Endodermal cell (in vitro differentiated cells): ENCODE measurements at regions not wholly inside any gene's neighbourhood (a gene's known extent, or its start where the extent isn't known, plus 50 kb on each side); places are given as distances from the start of the nearest gene placed in this dataset.
"Not testable (repeated sequence)": the region's sequence is repeated elsewhere in the genome, so short reads cannot be mapped to it uniquely, and the experiment has no call there.

Source experiments
- DNase-seq: peaks from one replicate; pipeline ENCODE4 v3.0.0-alpha.2; 2017
- H3K27ac ChIP-seq: 2 replicates; pipeline ENCODE4 v1.5.1; 2013; ENCODE audit warnings: mild to moderate bottlenecking, low read depth, low read length, moderate library complexity
- H3K27me3 ChIP-seq: 2 replicates; pipeline ENCODE4 v1.6.1; 2013; ENCODE audit warnings: mild to moderate bottlenecking, low read length, moderate library complexity; ENCODE audit not compliant: insufficient read depth, control insufficient read depth, poor library complexity, severe bottlenecking
- H3K36me3 ChIP-seq: 2 replicates; pipeline ENCODE4 v1.7.0; 2013; ENCODE audit warnings: mild to moderate bottlenecking, low read length, moderate library complexity; ENCODE audit not compliant: control insufficient read depth, insufficient read depth
- H3K4me1 ChIP-seq: one replicate; pipeline ENCODE4 v1.7.0; 2013; ENCODE audit warnings: low read length; ENCODE audit not compliant: control insufficient read depth, insufficient read depth
- H3K4me3 ChIP-seq: 2 replicates; pipeline ENCODE4 v1.5.1; 2013; ENCODE audit warnings: mild to moderate bottlenecking, low read length, moderate library complexity
- H3K9ac ChIP-seq: 2 replicates; pipeline ENCODE4 v1.6.1; 2013; ENCODE audit warnings: mild to moderate bottlenecking, low read length, moderate library complexity; ENCODE audit not compliant: poor library complexity, severe bottlenecking; ENCODE audit errors: extremely low read depth
- H3K9me3 ChIP-seq: 2 replicates; pipeline ENCODE4 v1.6.1; 2013; ENCODE audit warnings: mild to moderate bottlenecking, low read length, moderate library complexity; ENCODE audit not compliant: control insufficient read depth
- H3K27ac Mint-ChIP-seq: 2 replicates; pipeline ENCODE4 v1.8.0; 2020; ENCODE audit warnings: mixed read lengths
- H3K27me3 Mint-ChIP-seq: 2 replicates; pipeline ENCODE4 v1.8.0; 2021; ENCODE audit warnings: mild to moderate bottlenecking, mixed read lengths; ENCODE audit not compliant: insufficient read depth
- H3K36me3 Mint-ChIP-seq: 2 replicates; pipeline ENCODE4 v1.8.0; 2020; ENCODE audit warnings: low read depth, mixed read lengths
- H3K4me1 Mint-ChIP-seq: 2 replicates; pipeline ENCODE4 v1.8.0; 2020; ENCODE audit warnings: mixed read lengths
- H3K4me3 Mint-ChIP-seq: 2 replicates; pipeline ENCODE4 v1.8.0; 2020; ENCODE audit warnings: mild to moderate bottlenecking, moderate library complexity, mixed read lengths
- H3K9me3 Mint-ChIP-seq: 2 replicates; pipeline ENCODE4 v1.8.0; 2020; ENCODE audit warnings: mild to moderate bottlenecking, mixed read lengths
- WGBS, 2 experiments: methylation state at CpG; one replicate each; pipeline versions ENCODE4 v1.1.5 to v1.1.7; 2013; ENCODE audit warnings: missing lambda C conversion rate in 2 of 2, mixed read lengths in 1 of 2; ENCODE audit not compliant: insufficient coverage in 1 of 2, insufficient read length in 1 of 2; 5-methylcytosine and 5-hydroxymethylcytosine counted together
- TF ChIP-seq, protein P1 (sequence below): fragments of 200-600 bp; sonication (generic); conservative IDR thresholded peaks from 2 replicates; pipeline ENCODE4 v1.5.0; 2021; ENCODE audit warnings: antibody characterized with exemption, mild to moderate bottlenecking

DNA sequence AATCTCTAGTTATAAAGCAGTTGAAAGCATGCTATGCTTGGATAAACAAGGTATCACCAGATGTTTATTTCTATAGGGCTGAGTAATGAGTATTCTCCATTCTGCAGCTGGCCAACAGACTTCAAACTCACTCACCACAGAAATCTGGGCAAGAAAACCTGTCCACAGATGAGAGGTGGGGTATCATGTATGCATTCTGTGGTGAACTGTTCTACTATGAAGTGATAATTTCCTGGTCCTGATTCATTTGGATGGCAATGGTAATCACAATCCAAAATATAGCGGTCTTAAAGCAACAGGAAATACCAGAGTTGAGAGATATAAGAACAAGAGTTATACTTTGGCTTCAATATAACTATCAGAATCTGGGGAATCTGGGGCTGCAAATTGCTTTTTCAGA is 65.9 kb upstream of the EFNA5 start:
- H3K4me1 Mint-ChIP-seq, result no peaks in the 10 kb centered on the region
- no peak overlapping the region for H3K27ac Mint-ChIP-seq
- no peaks in the 10 kb centered on the region for H3K27me3 Mint-ChIP-seq
- no peak overlapping the region for H3K4me3 ChIP-seq
- no peak overlapping the region for H3K27ac ChIP-seq
- peaks cover 2% of the 10 kb centered on the region for H3K36me3 Mint-ChIP-seq
- no peaks in the 10 kb centered on the region for H3K4me1 ChIP-seq
- peaks cover 8% of the 10 kb centered on the region for H3K9me3 Mint-ChIP-seq
- 93% methylated on average over 1 of the region's 1 CpG; no CpG with 5 or more reads in 1 of the 2 experiments for WGBS, 2 experiments
- no peaks in the 10 kb centered on the region for H3K36me3 ChIP-seq
- TF ChIP-seq, protein P1, sequence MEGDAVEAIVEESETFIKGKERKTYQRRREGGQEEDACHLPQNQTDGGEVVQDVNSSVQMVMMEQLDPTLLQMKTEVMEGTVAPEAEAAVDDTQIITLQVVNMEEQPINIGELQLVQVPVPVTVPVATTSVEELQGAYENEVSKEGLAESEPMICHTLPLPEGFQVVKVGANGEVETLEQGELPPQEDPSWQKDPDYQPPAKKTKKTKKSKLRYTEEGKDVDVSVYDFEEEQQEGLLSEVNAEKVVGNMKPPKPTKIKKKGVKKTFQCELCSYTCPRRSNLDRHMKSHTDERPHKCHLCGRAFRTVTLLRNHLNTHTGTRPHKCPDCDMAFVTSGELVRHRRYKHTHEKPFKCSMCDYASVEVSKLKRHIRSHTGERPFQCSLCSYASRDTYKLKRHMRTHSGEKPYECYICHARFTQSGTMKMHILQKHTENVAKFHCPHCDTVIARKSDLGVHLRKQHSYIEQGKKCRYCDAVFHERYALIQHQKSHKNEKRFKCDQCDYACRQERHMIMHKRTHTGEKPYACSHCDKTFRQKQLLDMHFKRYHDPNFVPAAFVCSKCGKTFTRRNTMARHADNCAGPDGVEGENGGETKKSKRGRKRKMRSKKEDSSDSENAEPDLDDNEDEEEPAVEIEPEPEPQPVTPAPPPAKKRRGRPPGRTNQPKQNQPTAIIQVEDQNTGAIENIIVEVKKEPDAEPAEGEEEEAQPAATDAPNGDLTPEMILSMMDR, result no peak
- no peak for DNase-seq
- no peaks in the 10 kb centered on the region for H3K27me3 ChIP-seq
- peaks cover 14% of the 10 kb centered on the region for H3K9me3 ChIP-seq
- no peak overlapping the region for H3K4me3 Mint-ChIP-seq
- H3K9ac ChIP-seq, result no peak overlapping the region

DNA sequence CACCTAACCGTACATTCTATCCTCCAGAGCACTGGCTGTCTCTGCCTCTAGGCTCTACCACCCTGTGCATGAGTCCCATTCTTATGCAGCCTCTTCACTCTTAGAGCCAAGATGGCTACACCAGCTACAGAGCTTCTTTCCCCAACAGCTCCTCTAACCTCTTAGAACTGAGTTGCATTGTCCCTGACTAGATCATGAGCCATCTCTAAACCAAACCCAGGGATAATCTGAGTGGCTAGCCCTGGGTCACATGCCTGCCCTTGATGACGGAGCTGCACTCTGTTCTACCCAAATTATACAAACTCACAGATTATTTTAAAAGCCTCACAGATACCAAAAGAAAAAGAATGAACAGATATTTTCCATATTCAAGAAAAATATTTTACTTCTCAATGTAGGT is 65.4 kb upstream of the EFNA5 start:
- not testable (repeated sequence) for DNase-seq, H3K4me1 ChIP-seq, H3K9me3 Mint-ChIP-seq, H3K27ac ChIP-seq, H3K9me3 ChIP-seq, H3K27me3 Mint-ChIP-seq, H3K4me1 Mint-ChIP-seq, H3K4me3 ChIP-seq, H3K36me3 Mint-ChIP-seq, H3K36me3 ChIP-seq, H3K9ac ChIP-seq, H3K27me3 ChIP-seq, H3K27ac Mint-ChIP-seq, H3K4me3 Mint-ChIP-seq
- WGBS, 2 experiments, result 91 to 98% methylated on average over 2 of the region's 2 CpGs

DNA sequence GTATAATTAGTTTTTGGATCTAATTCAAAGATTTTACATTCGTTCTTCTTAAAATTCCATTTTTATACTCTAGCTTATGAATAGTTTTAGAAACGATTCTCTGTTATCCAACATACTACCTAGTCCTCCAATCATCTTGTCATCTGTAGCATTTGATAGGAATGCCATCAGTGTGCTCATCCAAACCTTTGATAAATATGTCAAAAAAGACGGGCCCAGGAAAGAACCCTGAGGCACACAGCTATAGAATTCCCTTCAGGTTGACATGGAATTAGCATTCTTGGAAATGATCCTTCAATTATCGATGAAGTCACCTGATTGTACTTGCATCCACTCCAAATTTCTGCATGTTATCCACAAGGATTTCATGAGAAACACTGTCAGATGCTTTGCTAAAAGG is 64.8 kb upstream of the EFNA5 start:
- no peaks in the 10 kb centered on the region for H3K4me1 Mint-ChIP-seq
- 90 to 95% methylated on average over 2 to 4 of the region's 4 CpGs for WGBS, 2 experiments
- DNase-seq, result no peak
- Histone ChIP-seq H3K27ac (no peak overlapping the region), H3K36me3 (no peaks in the 10 kb centered on the region), H3K4me1 (no peaks in the 10 kb centered on the region), H3K4me3 (no peak overlapping the region), H3K9me3 (peaks cover 3% of the 10 kb centered on the region), H3K9ac (no peak overlapping the region), H3K27me3 (no peaks in the 10 kb centered on the region)
- no peaks in the 10 kb centered on the region for H3K9me3 Mint-ChIP-seq
- H3K36me3 Mint-ChIP-seq, result no peaks in the 10 kb centered on the region
- no peak overlapping the region for H3K4me3 Mint-ChIP-seq
- H3K27me3 Mint-ChIP-seq, result no peaks in the 10 kb centered on the region
- H3K27ac Mint-ChIP-seq, result no peak overlapping the region
- TF ChIP-seq, protein P1, result no peak

DNA sequence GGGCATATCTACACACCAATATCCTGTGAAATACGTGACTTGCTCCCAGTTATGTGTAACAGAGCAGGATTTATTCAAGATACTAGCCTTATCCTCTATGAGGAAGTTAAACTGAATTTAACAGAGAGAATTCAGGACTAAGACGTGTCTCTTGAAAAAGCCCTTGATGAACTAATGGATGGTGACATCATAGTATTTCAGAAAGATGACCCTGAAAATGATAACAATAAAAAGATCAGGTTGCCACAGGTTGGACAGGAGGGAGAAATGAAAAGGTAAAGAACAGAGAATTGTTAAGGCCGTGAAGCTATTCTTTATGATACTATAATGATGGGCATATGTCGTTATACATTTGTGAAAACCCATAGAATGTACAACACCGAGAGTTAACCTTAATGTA is 56.2 kb upstream of the EFNA5 start:
- no peaks in the 10 kb centered on the region for H3K36me3 ChIP-seq
- H3K36me3 Mint-ChIP-seq, result peaks cover 3% of the 10 kb centered on the region

More for the DNA sequence above, 56.2 kb upstream of the EFNA5 start:
- TF ChIP-seq, protein P1, result no peak
- Mint-ChIP-seq H3K27ac (no peak overlapping the region), H3K27me3 (no peaks in the 10 kb centered on the region), H3K4me1 (no peaks in the 10 kb centered on the region), H3K9me3 (peaks cover 9% of the 10 kb centered on the region), H3K4me3 (no peak overlapping the region)
- Histone ChIP-seq H3K9ac (no peak overlapping the region), H3K9me3 (peaks cover 5% of the 10 kb centered on the region), H3K4me1 (no peaks in the 10 kb centered on the region), H3K27ac (no peak overlapping the region), H3K27me3 (no peaks in the 10 kb centered on the region), H3K4me3 (no peak overlapping the region)
- 92 to 98% methylated on average over 4 to 5 of the region's 5 CpGs for WGBS, 2 experiments
- DNase-seq, result no peak
